KOPT-K1 (cell line): ENCODE measurements at regions not wholly inside any gene's neighbourhood (a gene's known extent, or its start where the extent isn't known, plus 50 kb on each side); places are given as distances from the start of the nearest gene placed in this dataset.
"Not testable (repeated sequence)": the region's sequence is repeated elsewhere in the genome, so short reads cannot be mapped to it uniquely, and the experiment has no call there.

Experiments used
- H3K27ac ChIP-seq: fragments of 200-600 bp; sonication (generic); 2 replicates; pipeline ENCODE4 v1.5.1; 2016; ENCODE audit warnings: antibody characterized with exemption, mild to moderate bottlenecking, low read depth, low read length; ENCODE audit not compliant: poor library complexity, severe bottlenecking
- H3K36me3 ChIP-seq: fragments of 200-600 bp; sonication (generic); 2 replicates; pipeline ENCODE4 v1.5.1; 2017; ENCODE audit warnings: antibody characterized with exemption, mild to moderate bottlenecking, low read length, moderate library complexity; ENCODE audit not compliant: insufficient read depth
- H3K9me3 ChIP-seq: fragments of 200-600 bp; sonication (generic); 2 replicates; pipeline ENCODE4 v1.5.1; 2017; ENCODE audit warnings: antibody characterized with exemption, low read length, mild to moderate bottlenecking; ENCODE audit not compliant: insufficient read depth, poor library complexity, severe bottlenecking

DNA sequence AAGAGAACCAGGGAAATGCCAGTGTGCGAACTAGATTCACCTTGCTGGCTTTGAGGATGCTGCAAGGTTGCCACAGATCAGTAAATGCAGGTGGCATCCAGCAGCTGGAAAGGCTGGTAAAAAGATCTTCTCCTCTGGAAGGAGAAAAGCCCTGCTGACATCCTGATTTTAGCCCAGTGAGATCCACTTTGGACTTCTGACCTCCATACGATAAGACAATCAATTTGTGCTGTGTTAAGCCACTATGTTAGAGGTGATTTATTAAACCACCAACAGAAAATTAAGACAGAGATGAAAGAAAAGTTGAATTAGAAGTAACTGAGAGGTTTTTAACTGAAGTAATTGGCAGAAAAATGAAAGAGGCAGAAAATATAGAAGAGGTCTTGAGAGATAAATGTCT is 283.8 kb upstream of the CDH12 start:
- Histone ChIP-seq H3K9me3 (no peaks in the 10 kb centered on the region), H3K27ac (no peak overlapping the region), H3K36me3 (no peaks in the 10 kb centered on the region)

DNA sequence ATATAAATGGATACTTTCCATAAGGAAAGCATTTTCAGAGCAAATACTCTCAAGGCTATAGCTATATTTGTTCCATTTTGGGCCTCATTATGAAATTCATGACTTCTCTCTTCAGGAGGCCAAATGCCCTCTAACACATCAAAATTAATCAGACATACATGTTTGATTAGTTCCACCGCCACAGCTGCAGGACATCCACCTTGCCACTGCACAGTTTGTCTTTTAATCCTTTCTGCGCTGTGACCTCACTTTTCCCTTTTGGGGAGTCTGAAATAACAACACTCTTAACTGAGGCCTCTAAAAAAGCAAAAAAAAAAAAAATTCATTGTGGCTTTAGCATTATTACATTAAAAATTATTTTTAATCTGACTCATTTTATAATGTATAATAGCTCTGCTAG is 279.1 kb upstream of the CDH12 start:
- Histone ChIP-seq H3K36me3 (no peaks in the 10 kb centered on the region), H3K9me3 (no peaks in the 10 kb centered on the region), H3K27ac (no peak overlapping the region)

- Histone ChIP-seq H3K36me3 (no peaks in the 10 kb centered on the region), H3K9me3 (no peaks in the 10 kb centered on the region), H3K27ac (no peak overlapping the region)
These were observed 259.1 kb upstream of the CDH12 start for GRCh38 chr5:23112237-23112636.

DNA sequence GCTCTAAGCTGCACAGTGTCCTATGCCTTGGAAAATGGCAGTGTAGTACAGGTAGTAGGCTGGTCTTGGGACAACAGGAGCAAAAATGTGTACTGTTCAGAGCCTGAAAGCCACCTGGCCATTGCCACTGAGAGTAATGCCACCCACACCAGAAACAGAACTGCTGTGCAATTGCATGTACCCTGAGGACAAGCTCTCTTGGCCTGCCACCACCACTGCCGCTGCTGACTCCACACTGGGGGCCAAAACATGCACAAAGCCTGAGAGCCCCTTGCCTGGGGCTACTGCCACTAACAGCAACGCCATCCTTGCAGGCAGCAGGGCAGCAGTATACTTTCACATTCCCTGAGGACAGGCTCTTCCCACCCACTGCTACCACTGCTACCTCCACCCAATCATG is 251.9 kb upstream of the CDH12 start:
- Histone ChIP-seq H3K36me3 (no peaks in the 10 kb centered on the region), H3K27ac (no peak overlapping the region), H3K9me3 (peaks cover 5% of the 10 kb centered on the region)

- Histone ChIP-seq H3K36me3 (no peaks in the 10 kb centered on the region), H3K9me3 (peaks cover 5% of the 10 kb centered on the region), H3K27ac (no peak overlapping the region)
These were observed 250.4 kb upstream of the CDH12 start for GRCh38 chr5:23103566-23103965.

DNA sequence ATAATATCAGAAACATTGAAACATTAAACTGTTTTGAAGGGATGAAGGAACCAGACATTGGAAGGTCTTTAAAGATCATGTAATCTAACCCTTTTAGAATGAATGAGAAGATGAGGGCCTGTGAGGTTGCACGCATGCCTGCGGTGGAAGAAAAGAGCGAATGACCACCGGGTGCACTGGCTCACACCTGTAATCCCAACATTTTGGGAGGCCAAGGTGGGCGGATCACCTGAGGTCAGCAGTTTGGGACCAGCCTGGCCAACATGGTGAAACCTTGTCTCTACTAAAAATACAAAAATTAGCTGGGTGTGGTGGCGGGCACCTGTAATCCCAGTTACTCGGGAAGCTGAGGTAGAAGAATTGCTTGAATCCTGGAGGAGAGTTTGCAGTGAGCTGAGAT is 242.3 kb upstream of the CDH12 start:
- H3K9me3 ChIP-seq, H3K27ac ChIP-seq, H3K36me3 ChIP-seq: not testable (repeated sequence)

DNA sequence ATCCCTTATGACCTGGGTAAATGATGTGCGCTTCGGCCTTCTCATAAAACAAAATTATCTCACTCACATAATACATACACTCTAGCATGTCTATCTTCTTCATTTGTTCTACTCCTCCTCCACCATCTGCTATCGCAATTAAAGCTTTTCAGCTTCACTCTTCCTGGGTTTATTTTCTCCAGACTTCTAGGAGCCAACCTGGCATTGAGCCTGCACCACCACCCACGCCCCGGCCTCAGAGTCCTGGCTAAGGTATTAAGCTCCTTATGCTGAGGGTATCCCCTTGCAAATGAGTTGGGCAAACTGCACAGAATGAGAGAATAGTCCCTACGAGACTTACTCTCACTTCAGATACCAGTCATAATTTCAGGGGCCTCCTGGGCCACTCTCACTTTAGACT is 236.1 kb upstream of the CDH12 start:
- Histone ChIP-seq H3K36me3 (no peaks in the 10 kb centered on the region), H3K27ac (no peak overlapping the region), H3K9me3 (no peaks in the 10 kb centered on the region)

- no peak overlapping the region for H3K27ac ChIP-seq
- H3K9me3 ChIP-seq, result no peaks in the 10 kb centered on the region
- H3K36me3 ChIP-seq, result no peaks in the 10 kb centered on the region
These were observed 231.7 kb upstream of the CDH12 start for GRCh38 chr5:23084815-23085214.

DNA sequence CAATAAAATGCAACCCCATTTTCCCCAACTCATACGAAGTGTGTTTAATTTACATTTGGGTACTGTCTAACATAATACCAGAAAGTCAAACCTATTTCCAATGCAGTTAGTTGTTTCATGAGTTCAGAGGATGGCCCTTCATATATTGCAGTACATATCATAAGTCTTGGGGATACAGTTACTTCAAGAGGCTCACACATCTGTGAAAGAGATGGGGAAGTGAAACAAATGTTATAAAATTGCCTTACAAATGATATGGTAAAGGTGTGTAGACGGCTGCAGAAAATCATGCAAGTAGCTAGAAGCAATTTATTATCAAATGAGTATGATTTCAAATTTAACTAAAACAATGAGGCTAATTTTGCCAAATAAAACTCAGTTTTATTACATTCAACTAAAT is 219.0 kb upstream of the CDH12 start:
- Histone ChIP-seq H3K9me3 (no peaks in the 10 kb centered on the region), H3K27ac (no peak overlapping the region), H3K36me3 (no peaks in the 10 kb centered on the region)

- Histone ChIP-seq H3K27ac (no peak overlapping the region), H3K36me3 (no peaks in the 10 kb centered on the region), H3K9me3 (no peaks in the 10 kb centered on the region)
These were observed 218.5 kb upstream of the CDH12 start for GRCh38 chr5:23071682-23072081.

- H3K27ac ChIP-seq, result no peak overlapping the region
- no peaks in the 10 kb centered on the region for H3K36me3 ChIP-seq
- H3K9me3 ChIP-seq, result no peaks in the 10 kb centered on the region
These were observed 211.6 kb upstream of the CDH12 start for GRCh38 chr5:23064710-23065109.

DNA sequence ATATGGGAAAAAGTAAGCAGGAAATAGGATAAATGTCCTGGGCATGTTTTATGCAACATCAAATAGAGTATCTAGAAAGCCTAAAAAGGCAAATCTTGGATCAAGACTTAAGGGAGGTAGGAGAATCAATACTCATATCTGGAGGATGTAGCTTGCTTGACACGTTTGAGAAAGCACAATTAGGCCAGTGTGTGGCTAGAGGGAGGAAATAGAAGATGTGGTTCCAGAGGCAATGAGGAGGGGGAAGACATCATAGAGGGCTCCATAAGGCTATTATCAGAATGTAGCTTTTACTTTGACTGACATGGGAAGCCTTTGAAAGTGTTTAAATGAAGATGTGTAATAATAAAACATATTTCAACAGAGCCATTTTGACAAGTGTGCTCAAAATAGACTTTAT is 200.7 kb upstream of the CDH12 start:
- Histone ChIP-seq H3K36me3 (no peaks in the 10 kb centered on the region), H3K9me3 (no peaks in the 10 kb centered on the region), H3K27ac (no peak overlapping the region)

- no peak overlapping the region for H3K27ac ChIP-seq
- no peaks in the 10 kb centered on the region for H3K36me3 ChIP-seq
- H3K9me3 ChIP-seq, result no peaks in the 10 kb centered on the region
These were observed 189.1 kb upstream of the CDH12 start for GRCh38 chr5:23042226-23042625.

- no peaks in the 10 kb centered on the region for H3K36me3 ChIP-seq
- no peak overlapping the region for H3K27ac ChIP-seq
- H3K9me3 ChIP-seq, result no peaks in the 10 kb centered on the region
These were observed 182.5 kb upstream of the CDH12 start for GRCh38 chr5:23035555-23036090.

DNA sequence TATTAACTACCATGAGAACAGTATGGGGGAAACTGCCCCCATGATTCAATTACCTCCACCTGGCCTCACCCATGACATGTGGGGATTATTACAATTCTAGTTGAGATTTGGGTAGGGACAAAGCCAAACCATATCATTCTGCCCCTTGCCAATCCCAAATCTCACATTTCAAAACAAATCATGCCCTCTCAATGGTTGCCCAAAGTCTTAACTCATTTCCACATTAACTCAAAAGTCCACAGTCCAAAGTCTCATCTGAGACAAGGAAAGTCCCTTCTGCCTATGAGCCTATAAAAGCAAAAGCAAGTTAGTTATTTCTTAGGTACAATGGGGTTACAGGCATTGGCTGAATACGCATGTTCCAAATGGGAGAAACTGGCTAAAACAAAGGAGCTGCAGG is 180.7 kb upstream of the CDH12 start:
- Histone ChIP-seq H3K27ac (no peak overlapping the region), H3K36me3 (no peaks in the 10 kb centered on the region), H3K9me3 (no peaks in the 10 kb centered on the region)

- no peaks in the 10 kb centered on the region for H3K9me3 ChIP-seq
- H3K36me3 ChIP-seq, result no peaks in the 10 kb centered on the region
- no peak overlapping the region for H3K27ac ChIP-seq
These were observed 176.1 kb upstream of the CDH12 start for GRCh38 chr5:23029290-23029689.
